ENCODE measurements at regions not wholly inside any gene's neighbourhood (a gene's known extent, or its start where the extent isn't known, plus 50 kb on each side); places are given as distances from the start of the nearest gene placed in this dataset.

DNA sequence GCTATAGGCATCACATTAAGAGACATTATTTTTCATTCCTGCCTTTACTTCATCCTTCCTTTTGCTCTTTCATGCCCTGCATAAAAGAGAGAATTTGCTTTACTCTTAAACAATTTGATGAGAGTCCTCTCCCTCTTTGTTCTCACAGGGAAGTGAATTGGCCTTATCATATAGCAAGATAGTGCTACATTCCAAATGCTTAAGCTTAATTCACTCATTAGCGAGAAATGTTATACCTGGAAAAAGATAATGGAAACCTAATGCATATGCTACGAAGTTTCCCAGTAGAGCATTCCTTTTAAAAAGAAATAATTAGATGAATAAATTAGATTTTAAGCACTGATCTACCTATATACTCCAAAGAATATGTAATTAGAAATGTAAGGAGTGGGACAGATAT is 798.8 kb downstream of the C12orf50 start:
- TF ChIP-seq EZH2 (IDR thresholded peaks at IDR 0.05; ENCODE audit: low read length) (no peak), CTCF (optimal IDR thresholded peaks at IDR 0.05 in 1 of 3, IDR thresholded peaks at IDR 0.05 in 1 of 3, conservative IDR thresholded peaks at IDR 0.05 in 1 of 3; ENCODE audit: extremely low read depth in 1 of 3, insufficient read depth in 2 of 3, low read length in 3 of 3) (no peak)

Data from keratinocyte (primary cell).